NCI-H1105 treated with DMSO at 0.1 percent for 48 hours (cell line): ENCODE measurements at regions not wholly inside any gene's neighbourhood (a gene's known extent, or its start where the extent isn't known, plus 50 kb on each side); places are given as distances from the start of the nearest gene placed in this dataset.
"Not testable (repeated sequence)": the region's sequence is repeated elsewhere in the genome, so short reads cannot be mapped to it uniquely, and the experiment has no call there.

Experiments used
- DNase-seq: peaks from one replicate; lab custom pipeline; 2025; lab: John Stamatoyannopoulos, UW

- no peak for DNase-seq
Observed at GRCh38 chr18:45342166-45342565, 273.1 kb upstream of the SLC14A2 start.

DNA sequence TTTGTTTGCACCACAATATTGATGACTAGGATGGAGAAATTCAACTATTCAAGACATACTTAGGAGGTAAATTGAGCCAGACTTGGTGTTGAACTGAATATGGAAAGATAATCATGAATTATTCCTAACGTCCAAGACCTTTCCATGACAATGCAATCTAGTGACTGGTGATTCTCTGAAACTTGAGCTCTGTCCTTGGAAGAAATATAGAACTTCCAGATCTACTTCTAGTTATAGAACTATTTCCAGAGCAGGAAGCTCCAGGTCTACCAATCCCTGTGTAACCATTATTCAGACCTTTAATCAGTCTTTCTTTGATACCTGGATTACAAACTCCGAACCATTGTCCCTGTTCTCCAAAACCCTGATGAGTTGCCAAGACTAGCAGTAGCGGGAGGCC, 272.6 kb upstream of the SLC14A2 start:
- DNase-seq, result no peak

- no peak for DNase-seq
Observed at GRCh38 chr18:45343365-45343764, 271.9 kb upstream of the SLC14A2 start.

DNA sequence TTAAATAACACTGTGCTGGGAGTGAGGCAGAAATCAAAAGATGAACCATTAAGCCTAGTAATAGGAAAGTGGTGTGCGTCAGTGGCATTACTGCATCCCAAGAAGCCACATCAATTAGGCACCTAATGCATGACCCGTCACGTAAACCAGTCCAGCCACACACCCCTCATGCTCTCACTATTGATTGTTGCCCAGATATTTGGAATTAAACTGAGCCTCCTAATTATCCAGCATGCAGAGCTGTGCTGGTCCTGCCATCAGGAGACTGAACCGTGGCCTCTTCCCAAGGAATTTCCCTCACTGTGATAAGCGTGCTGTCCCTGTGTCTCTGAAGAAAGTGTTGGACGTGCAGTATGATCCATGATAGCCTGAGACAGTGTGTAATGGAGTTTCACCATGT, 270.6 kb upstream of the SLC14A2 start:
- DNase-seq, result not testable (repeated sequence)

DNA sequence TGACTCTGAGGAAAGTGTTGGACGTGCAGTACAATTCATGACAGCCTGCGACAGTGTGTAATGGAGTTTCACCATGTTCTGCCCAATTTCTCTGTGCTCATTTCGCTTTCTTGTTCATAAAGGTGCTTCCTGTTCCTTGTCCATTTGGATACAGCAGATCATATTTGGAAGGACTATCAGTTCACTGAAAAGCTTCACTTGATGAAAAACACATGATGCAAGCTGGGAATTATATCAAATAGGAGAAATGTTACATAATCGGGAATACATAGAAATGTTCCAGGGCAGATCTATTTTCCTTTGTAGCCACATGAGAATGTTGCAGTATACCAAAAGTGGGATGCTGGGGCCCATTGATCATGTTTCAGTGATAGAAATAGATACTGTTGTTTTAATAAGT, 266.3 kb upstream of the SLC14A2 start:
- no peak for DNase-seq

DNA sequence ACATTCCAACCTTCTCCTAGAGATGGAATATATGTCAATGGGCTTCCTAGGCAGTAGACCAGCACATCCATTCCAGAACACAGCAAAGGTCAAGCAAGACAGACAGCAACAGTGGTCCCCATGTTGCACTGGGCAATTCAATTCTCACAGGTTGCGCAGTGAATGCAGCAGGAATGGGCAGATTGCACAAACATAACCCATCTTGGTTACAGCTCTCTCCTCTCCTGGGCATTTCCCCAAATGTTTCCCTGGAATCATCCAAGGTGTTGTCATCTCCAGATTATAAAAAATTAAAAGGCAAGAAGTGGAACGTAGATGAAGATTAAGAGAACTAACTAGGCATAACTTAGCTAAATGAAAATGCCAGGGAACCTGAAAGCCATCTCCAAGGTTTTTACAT, 265.8 kb upstream of the SLC14A2 start:
- no peak for DNase-seq

DNA sequence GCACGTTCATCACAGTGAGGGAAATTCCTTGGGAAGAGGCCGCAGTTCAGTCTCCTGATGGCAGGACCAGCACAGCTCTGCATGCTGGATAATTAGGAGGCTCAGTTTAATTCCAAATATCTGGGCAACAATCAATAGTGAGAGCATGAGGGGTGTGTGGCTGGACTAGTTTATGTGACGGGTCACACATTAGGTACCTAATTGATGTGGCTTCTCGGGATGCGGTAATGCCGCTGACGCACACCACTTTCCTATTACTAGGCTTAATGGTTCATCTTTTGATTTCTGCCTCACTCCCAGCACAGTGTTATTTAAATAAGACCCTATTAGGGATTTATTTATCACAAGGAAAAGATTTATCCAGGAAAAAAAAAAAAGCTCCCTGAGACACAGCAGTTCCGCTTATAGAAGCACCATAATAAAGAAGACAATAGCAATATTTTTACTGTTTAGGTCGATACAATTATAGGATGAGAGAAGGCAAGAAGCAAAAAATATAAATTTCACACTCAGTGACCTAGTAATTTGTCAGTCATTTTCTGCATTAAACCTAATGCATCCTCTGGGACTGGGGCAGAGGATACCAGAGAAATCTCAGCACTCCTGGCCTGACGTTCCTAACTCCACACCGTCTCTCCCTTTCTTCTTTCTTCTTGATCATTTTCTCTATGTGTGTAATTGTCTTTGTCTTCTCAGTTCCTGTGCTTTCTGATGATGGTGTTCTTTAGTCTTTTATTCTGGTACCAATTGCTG, 264.7 kb upstream of the SLC14A2 start:
- no peak for DNase-seq

- DNase-seq, result no peak
Observed at GRCh38 chr18:45352874-45353273, 262.4 kb upstream of the SLC14A2 start.

DNA sequence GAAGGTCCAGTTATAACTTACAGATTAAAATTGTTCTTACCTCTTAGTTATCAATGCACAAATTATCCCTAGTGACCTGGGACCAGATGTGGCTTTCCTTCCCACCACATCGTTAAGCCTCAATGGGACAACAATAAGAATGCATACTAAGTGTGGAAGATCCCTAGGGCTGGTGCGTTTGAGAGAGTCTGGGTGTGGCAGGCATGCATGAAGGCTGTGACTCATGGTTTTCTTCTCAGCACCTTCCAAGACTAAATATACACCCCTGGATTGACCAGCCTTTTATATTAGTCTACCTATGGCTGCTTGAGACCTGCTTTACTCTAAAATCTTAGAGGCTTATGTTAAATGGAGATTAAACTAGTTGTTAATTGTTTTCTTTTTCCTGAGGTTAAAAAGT, 261.7 kb upstream of the SLC14A2 start:
- no peak for DNase-seq

DNA sequence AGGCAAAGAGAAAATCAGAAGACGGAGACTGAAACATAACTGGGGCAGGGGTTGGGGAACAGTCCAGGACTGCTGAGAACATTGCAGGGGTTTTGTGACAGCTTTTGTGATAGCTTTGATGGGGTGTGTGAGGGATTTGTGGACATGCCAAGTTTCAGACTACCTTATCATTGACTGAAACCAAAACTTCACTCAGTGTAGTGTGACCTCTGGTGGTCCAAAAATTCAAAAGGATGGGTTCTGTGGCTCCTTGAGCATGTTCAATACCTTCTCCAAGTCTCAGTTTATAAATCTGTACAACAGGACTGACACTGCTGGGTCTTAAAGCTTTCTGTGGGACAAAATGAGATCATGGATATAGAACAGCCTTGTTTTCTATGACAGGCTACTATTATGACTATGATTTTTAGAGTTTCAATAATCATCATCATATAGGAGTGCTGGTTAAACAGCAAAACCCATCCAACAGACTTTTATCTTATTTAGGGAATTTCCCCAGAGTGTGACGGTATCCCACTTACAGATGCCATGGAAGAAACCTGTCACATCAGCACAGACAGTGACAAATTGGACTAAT, 259.2 kb upstream of the SLC14A2 start:
- no peak for DNase-seq

- no peak for DNase-seq
Observed at GRCh38 chr18:45357686-45358470, 257.4 kb upstream of the SLC14A2 start.

DNA sequence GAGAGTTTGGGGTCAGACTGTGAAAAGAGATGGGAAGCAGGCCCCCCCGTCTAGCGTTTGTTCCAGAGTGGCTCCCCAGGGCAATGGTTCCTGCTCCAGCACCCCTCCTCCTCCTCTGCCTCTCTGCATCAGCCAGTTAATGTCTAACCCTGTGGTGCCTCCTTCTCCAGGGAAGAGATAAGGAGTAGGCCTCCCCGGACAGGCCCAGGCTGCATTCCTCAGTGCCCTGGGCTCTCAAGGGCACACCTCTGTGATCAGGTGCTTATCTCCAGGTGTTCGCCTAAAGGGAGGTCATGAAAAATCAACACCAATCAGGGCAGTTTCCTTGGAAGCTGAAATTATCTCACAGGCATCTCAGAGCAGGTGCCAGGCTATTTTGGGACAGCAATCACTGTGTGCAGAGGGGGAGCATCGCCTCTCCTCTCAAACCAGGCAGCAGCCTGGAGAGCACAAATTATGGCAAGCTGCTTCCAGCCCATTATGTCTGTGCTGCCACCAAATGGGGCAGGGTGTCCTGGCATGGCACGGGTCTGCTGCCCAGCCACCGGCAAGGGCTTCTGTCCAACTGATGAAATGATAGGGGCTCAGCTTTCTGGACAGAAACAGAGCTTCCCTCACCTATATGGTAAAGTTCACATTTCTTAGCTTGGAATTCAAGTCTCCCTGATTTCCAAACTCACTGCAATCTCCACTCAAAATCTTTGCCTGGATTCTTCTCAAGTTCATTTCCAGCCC, 255.8 kb upstream of the SLC14A2 start:
- peak; percentile 88 for DNase-seq

DNA sequence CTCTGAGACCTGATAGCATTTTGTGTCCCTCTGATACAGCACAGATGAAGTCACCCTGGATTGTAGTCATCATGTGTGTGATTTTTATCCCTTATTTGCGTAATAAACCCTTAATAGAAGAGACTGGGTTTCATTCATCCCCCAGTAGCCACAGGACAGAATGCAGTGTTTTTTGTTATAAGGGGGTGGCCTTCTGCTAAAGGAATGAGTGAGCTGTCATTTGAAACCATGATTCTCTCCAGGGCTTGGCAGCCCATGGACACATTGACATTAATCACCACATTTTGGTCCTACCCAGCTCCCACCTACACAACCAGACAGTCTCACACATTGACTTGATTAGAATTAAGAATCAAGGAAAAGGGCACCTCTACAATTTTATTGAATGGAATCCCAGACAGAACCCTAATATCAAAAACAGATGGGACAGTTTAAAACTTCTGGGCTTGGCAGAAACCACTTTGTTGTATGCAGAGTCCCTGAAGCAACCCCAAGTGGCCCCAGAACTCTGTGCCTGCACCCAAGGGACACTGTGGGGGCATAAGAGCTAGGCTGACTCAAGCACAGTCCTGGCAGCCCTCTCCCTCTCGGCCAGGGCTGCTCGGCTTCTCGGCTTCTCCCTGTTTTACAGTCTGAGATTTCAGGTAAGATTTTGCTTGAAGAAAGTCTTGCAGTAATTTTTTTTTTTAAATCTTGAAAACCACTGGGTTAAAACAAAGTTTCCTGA, 254.0 kb upstream of the SLC14A2 start:
- DNase-seq, result no peak

DNA sequence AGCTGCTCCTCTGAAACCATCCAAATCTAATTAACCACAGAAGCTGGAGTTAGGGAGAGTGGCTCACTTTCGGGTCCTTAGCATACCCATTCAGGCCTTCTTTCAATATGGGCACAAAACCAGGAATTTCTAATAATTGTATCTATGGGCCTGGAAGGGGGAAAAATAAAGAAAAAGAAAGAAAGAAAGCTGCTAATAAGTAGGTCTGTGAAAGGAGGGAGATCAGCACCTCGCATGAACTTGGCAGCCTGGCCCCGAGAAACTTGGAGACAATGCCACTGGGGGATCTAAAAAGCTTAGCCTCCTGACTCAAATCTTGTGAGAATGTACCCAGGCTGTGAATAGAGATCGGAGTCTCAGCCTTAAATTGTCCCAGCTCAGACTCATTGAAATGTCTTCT, 252.1 kb upstream of the SLC14A2 start:
- no peak for DNase-seq

GRCh38 chr18:45365835-45366234, 249.4 kb upstream of the SLC14A2 start:
- no peak for DNase-seq

DNA sequence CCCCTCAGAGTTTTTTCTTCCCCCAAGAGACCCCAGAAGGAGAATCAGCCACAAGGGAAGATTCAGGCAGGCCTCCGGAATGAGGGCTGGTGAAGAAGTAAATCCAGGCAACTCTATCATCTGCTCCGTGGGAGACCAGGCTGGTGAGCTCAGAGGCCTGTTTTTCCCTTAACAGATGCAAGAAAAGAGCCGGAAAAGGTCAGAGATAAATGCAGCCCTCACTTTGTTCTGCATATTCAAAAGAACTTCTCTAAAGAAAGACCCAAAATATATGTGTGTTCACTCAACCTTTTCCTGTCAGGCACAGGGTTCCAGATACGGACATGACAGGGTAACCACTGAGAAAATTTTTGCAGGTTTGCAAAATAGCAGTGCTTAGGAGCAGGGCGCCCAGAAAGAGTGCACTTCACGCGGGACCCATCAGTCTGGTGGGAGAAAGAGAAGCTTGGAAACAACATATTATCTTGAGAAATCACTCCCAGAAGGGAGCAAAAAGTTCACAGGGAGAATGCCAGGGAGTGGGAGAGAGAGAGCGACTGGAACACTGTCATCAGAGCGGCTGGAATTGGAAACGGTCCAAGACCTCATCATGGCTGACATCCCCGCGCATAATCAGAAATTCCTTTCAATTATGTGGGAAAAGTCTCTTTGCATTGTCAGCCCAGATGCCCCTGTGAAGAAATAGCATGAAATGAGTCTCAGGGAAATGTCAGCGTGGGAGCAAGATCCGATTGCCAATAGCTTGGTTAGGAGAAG, 244.8 kb upstream of the SLC14A2 start:
- peak; percentile 17 for DNase-seq

DNA sequence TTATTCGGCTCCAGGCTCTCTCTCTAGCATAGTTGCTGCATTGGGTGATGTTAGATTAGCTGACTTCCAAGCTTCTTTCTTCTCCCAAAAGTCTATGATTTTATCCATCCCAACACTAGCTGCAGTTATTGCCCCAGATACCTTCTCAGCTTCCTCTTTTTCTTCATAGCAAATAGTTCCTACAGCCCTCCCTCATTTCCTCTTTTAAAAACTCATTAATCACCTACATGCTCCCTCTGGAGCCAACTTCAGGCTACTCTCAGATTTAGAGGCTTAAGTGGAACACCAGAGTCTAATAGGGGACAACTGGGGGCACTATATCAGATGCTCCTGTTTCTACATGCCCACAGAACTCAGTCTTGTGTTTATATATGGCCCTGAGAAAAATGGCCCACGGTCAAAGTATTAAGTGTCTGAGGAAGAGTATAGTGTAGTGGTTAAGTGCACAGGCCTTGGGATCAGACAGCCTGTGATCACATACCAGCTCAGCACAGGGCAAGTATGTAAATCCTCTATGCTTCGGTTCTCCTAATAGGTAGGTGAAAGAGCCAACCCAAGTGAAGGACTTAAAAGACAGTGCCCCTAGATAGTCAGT, 241.9 kb upstream of the SLC14A2 start:
- no peak for DNase-seq

GRCh38 chr18:45374236-45374635, 241.0 kb upstream of the SLC14A2 start:
- no peak for DNase-seq

GRCh38 chr18:45374878-45375630, 240.2 kb upstream of the SLC14A2 start:
- no peak for DNase-seq

DNA sequence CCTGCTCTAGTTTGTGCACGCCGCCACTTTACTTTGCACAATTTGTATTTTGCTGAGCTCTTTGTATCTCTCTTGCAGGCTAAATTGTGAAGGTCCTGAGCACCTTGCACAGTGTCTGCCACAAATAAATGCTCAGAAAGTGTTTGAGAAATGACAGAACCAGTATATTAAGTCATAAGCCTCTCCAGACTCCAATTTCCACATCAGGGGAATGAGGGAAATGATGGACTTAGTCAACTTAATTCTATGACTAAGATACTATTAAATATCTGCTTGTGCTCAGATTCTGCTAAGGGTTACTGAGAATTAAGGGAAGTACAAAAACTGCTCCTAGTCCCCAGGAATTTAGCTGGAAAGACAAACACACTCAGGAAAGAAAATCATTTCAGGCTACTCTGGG, 239.1 kb upstream of the SLC14A2 start:
- no peak for DNase-seq
